Chondrocyte (in vitro differentiated cells): ENCODE measurements at regions not wholly inside any gene's neighbourhood (a gene's known extent, or its start where the extent isn't known, plus 50 kb on each side); places are given as distances from the start of the nearest gene placed in this dataset.

Experiments
- DNase-seq: peaks from one replicate; pipeline ENCODE4 v3.0.0; 2021; ENCODE audit warnings: mixed read lengths, low spot score
- H3K27ac Mint-ChIP-seq: one replicate; pipeline ENCODE4 v1.8.0; 2021; ENCODE audit warnings: mild to moderate bottlenecking, moderate library complexity, mixed read lengths; ENCODE audit not compliant: unreplicated experiment
- H3K27me3 Mint-ChIP-seq: 2 replicates; pipeline ENCODE4 v1.8.0; 2021; ENCODE audit warnings: low read depth, mixed read lengths
- H3K36me3 Mint-ChIP-seq: 2 replicates; pipeline ENCODE4 v1.8.0; 2021; ENCODE audit warnings: low read depth, mixed read lengths
- H3K4me1 Mint-ChIP-seq: 2 replicates; pipeline ENCODE4 v1.8.0; 2021; ENCODE audit warnings: low read depth, mild to moderate bottlenecking, mixed read lengths
- H3K4me3 Mint-ChIP-seq: one replicate; pipeline ENCODE4 v1.8.0; 2021; ENCODE audit warnings: mild to moderate bottlenecking, moderate library complexity, mixed read lengths; ENCODE audit not compliant: unreplicated experiment
- H3K9me3 Mint-ChIP-seq: 2 replicates; pipeline ENCODE4 v1.8.0; 2021; ENCODE audit warnings: low read depth, mixed read lengths
- CTCF ChIP-seq: fragments of 200-600 bp; sonication (generic); IDR thresholded peaks from 2 replicates; pipeline ENCODE4 v1.5.0; 2021; ENCODE audit warnings: antibody characterized with exemption, mild to moderate bottlenecking, moderate library complexity

DNA sequence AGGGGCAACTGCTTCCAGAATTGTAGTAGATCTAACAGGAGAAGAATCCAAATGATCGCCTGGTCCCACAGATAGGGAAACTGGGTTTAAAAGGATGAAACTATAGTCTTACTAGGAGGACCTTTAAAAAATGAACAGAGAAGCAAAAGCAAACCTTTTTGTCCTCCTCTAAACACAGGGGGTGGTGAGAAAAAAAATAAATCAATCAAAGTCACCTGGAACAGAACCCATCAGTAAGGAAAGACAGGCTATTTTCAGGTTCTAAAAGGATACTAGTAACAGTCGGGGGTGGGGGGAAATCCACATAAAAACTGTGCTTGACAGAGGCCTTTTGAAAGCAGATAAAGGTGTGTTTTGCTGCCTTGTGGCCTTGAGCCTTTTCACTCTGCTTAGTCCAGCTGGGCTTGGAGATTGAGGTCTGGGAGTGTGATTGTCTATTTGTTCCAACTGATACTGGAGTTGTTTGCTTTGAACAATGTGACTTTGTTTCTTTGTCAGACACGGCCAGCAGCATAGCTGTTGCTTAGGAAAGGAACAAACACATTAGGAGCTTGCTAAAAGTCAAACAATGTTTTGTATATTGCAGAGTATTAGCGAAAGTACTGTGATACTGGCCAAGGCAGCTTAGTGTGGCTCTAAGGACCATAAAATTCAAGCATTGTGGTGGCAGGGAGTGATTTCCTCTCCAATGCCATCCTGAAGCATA, 141.1 kb upstream of the IRF2BP2 start:
- no peak overlapping the region for H3K4me3 Mint-ChIP-seq
- TF ChIP-seq CTCF: no peak
- no peaks in the 10 kb centered on the region for H3K27me3 Mint-ChIP-seq

GRCh38 chr1:234748713-234749112, 138.7 kb upstream of the IRF2BP2 start:
- H3K27ac Mint-ChIP-seq: no peak overlapping the region
- DNase-seq: no peak
- no peak for TF ChIP-seq CTCF
- peaks cover 18% of the 10 kb centered on the region for H3K4me1 Mint-ChIP-seq
- H3K4me3 Mint-ChIP-seq: no peak overlapping the region
- H3K36me3 Mint-ChIP-seq: no peaks in the 10 kb centered on the region
- no peaks in the 10 kb centered on the region for H3K9me3 Mint-ChIP-seq
- H3K27me3 Mint-ChIP-seq: no peaks in the 10 kb centered on the region

More for the DNA sequence above, 141.1 kb upstream of the IRF2BP2 start:
- Mint-ChIP-seq H3K27ac (no peak overlapping the region), H3K36me3 (no peaks in the 10 kb centered on the region), H3K9me3 (no peaks in the 10 kb centered on the region), H3K4me1 (peaks cover 5% of the 10 kb centered on the region)
- no peak for DNase-seq

- Mint-ChIP-seq H3K9me3 (no peaks in the 10 kb centered on the region), H3K27ac (no peak overlapping the region), H3K4me3 (no peak overlapping the region), H3K4me1 (peaks cover 24% of the 10 kb centered on the region), H3K36me3 (no peaks in the 10 kb centered on the region), H3K27me3 (no peaks in the 10 kb centered on the region)
- no peak for DNase-seq
- TF ChIP-seq CTCF: no peak
Observed at GRCh38 chr1:234748066-234748465, 138.1 kb upstream of the IRF2BP2 start.

- no peak overlapping the region for H3K4me3 Mint-ChIP-seq
- H3K27me3 Mint-ChIP-seq: no peaks in the 10 kb centered on the region
- no peaks in the 10 kb centered on the region for H3K36me3 Mint-ChIP-seq
- no peak for TF ChIP-seq CTCF
- DNase-seq: no peak
- no peak overlapping the region for H3K27ac Mint-ChIP-seq
- no peaks in the 10 kb centered on the region for H3K9me3 Mint-ChIP-seq
- H3K4me1 Mint-ChIP-seq: peaks cover 26% of the 10 kb centered on the region
Observed at GRCh38 chr1:234746798-234747196, 136.8 kb upstream of the IRF2BP2 start.

DNA sequence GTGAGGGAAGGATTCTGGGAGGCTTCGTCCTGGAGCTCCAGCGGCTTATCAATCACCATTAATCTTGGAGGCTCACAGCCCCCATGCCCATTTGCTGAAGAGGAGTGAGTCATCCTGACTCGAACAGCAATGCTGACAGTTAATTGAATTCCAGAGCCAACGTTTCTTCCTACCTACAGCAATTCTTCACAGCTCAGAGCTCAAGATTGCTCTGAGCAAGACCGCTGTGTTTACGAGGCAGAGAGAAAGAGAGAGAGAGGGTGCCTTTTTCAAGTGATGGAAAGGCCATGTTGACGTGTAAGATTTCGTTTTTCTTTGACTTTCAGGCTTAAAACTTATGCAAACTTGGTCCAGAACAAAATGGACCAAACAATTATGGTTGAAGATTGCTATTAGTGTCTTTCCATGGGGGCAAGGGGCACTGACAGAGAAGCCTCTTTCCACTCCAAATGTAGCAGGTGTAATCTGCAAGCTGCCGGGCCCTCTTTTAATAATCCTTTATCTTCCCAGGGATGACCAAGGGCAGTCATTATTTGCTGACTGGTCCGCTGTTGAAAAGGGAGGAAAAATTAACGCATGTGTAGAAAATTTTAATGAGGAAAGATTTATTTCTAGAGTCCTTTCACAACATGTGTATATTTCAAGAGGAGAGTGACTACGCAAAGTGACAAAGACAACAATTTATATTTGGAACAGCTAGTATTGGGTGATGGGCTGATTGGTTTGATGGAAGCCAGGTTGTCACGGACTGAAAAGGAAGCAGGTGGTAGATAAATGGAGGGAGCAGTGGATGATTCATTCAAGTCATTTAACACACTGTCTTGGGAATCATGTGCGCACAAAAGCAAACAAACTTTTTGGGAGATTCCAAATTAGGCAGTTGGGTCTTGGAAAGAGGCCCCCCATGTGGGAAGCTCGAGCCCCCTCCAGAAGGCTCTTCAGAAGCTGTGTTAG, 136.1 kb upstream of the IRF2BP2 start:
- Mint-ChIP-seq H3K4me3 (no peak overlapping the region), H3K27ac (no peak overlapping the region), H3K9me3 (no peaks in the 10 kb centered on the region), H3K36me3 (no peaks in the 10 kb centered on the region), H3K27me3 (no peaks in the 10 kb centered on the region), H3K4me1 (peaks cover 26% of the 10 kb centered on the region)
- DNase-seq: no peak
- no peak for TF ChIP-seq CTCF
